GM18520 (cell line): ENCODE measurements at regions not wholly inside any gene's neighbourhood (a gene's known extent, or its start where the extent isn't known, plus 50 kb on each side); places are given as distances from the start of the nearest gene placed in this dataset.
"Not testable (repeated sequence)": the region's sequence is repeated elsewhere in the genome, so short reads cannot be mapped to it uniquely, and the experiment has no call there.

ENCODE experiments used
- ATAC-seq: cut with Tn5 transposase; IDR thresholded peaks from one replicate; pipeline ENCODE4 v1.9.1; 2021; ENCODE audit not compliant: unreplicated experiment

- ATAC-seq, result no peak
Observed at GRCh38 chr2:71961289-71962027, 186.2 kb downstream of the CYP26B1 start.

- no peak for ATAC-seq
Observed at GRCh38 chr2:71959494-71959893, 188.2 kb downstream of the CYP26B1 start.

GRCh38 chr2:71958426-71958825, 189.2 kb downstream of the CYP26B1 start:
- not testable (repeated sequence) for ATAC-seq

- no peak for ATAC-seq
Observed at GRCh38 chr2:71952572-71953188, 195.0 kb downstream of the CYP26B1 start.

- no peak for ATAC-seq
Observed at GRCh38 chr2:71951718-71952404, 195.8 kb downstream of the CYP26B1 start.

- no peak for ATAC-seq
Observed at GRCh38 chr2:71951083-71951468, 196.6 kb downstream of the CYP26B1 start.

- no peak for ATAC-seq
Observed at GRCh38 chr2:71950256-71951082, 197.2 kb downstream of the CYP26B1 start.

GRCh38 chr2:71949537-71949798, 198.2 kb downstream of the CYP26B1 start:
- ATAC-seq, result no peak

- ATAC-seq, result no peak
Observed at GRCh38 chr2:71948781-71949536, 198.7 kb downstream of the CYP26B1 start.

GRCh38 chr2:71947809-71948208, 199.9 kb downstream of the CYP26B1 start:
- no peak for ATAC-seq

GRCh38 chr2:71945603-71945959, 202.1 kb downstream of the CYP26B1 start:
- no peak for ATAC-seq

- ATAC-seq, result no peak
Observed at GRCh38 chr2:71944806-71945602, 202.7 kb downstream of the CYP26B1 start.

- ATAC-seq, result no peak
Observed at GRCh38 chr2:71944183-71944550, 203.5 kb downstream of the CYP26B1 start.

- ATAC-seq, result no peak
Observed at GRCh38 chr2:71943238-71944182, 204.2 kb downstream of the CYP26B1 start.

- no peak for ATAC-seq
Observed at GRCh38 chr2:71941726-71942525, 205.7 kb downstream of the CYP26B1 start.

- no peak for ATAC-seq
Observed at GRCh38 chr2:71940695-71941094, 207.0 kb downstream of the CYP26B1 start.

- ATAC-seq, result no peak
Observed at GRCh38 chr2:71939588-71940535, 207.8 kb downstream of the CYP26B1 start.
